ENCODE measurements at regions not wholly inside any gene's neighbourhood (a gene's known extent, or its start where the extent isn't known, plus 50 kb on each side); places are given as distances from the start of the nearest gene placed in this dataset.

- DNase-seq (ENCODE audit: low read depth, low spot score) = no peak
- FAIRE-seq = no peak
- no peaks in the 10 kb centered on the region for H3K79me2 ChIP-seq (ENCODE audit: control insufficient read depth, insufficient read depth, low read length)
- dilution Hi-C loops (cut with MboI; ENCODE audit: extremely low pct_ligation_motif_present, low sequenced_read_pairs) = no loop called here
- no peaks in the 10 kb centered on the region for H3K4me1 ChIP-seq (ENCODE audit: control insufficient read depth, extremely low read depth, insufficient read depth, low read length)
- no peaks in the 10 kb centered on the region for H3K9me3 ChIP-seq (ENCODE audit: control insufficient read depth, low read depth, low read length)
- H2AFZ ChIP-seq (ENCODE audit: control insufficient read depth, low read length) = no peak overlapping the region
- no peaks in the 10 kb centered on the region for H3K27me3 ChIP-seq (ENCODE audit: control insufficient read depth, extremely low read depth, insufficient read depth, low read length)
- H3K9ac ChIP-seq (ENCODE audit: control insufficient read depth, extremely low read depth, insufficient read depth, low read length) = no peak overlapping the region
- no peaks in the 10 kb centered on the region for H4K20me1 ChIP-seq (ENCODE audit: control insufficient read depth, extremely low read depth, insufficient read depth, low read length)
- H3K27ac ChIP-seq (ENCODE audit: control insufficient read depth, insufficient read depth, low read length) = no peak overlapping the region
- TF ChIP-seq EZH2 (IDR thresholded peaks at IDR 0.05; ENCODE audit: low read length) (no peak), CTCF (optimal IDR thresholded peaks at IDR 0.05 in 1 of 3, IDR thresholded peaks at IDR 0.05 in 1 of 3, conservative IDR thresholded peaks at IDR 0.05 in 1 of 3; ENCODE audit: extremely low read depth in 1 of 3, insufficient read depth in 2 of 3, low read length in 3 of 3) (no peak)
- H3K4me2 ChIP-seq (ENCODE audit: control insufficient read depth, extremely low read depth, insufficient read depth, low read depth, low read length) = no peak overlapping the region
- no peaks in the 10 kb centered on the region for H3K36me3 ChIP-seq (ENCODE audit: control insufficient read depth in 2 of 2, extremely low read depth in 1 of 2, insufficient read depth in 2 of 2, low read length in 2 of 2)
- no peaks in the 10 kb centered on the region for H3K9me1 ChIP-seq (ENCODE audit: control insufficient read depth, extremely low read depth, insufficient read depth, low read length)
- H3K4me3 ChIP-seq (ENCODE audit: control insufficient read depth in 2 of 3, extremely low read depth in 1 of 3, insufficient read depth in 2 of 3, low read depth in 1 of 3, low read length in 3 of 3) = no peak overlapping the region
Measured at GRCh38 chr7:88363249-88363648, 56.6 kb upstream of the STEAP4 start.

- DNase-seq (ENCODE audit: low read depth, low spot score) (no peak), FAIRE-seq (no peak)
- no peak for TF ChIP-seq EZH2 (IDR thresholded peaks at IDR 0.05; ENCODE audit: low read length)
- TF ChIP-seq CTCF (optimal IDR thresholded peaks at IDR 0.05 in 1 of 3, IDR thresholded peaks at IDR 0.05 in 1 of 3, conservative IDR thresholded peaks at IDR 0.05 in 1 of 3; ENCODE audit: extremely low read depth in 1 of 3, insufficient read depth in 2 of 3, low read length in 3 of 3) = no peak
- dilution Hi-C loops (cut with MboI; ENCODE audit: extremely low pct_ligation_motif_present, low sequenced_read_pairs) = no loop called here
- no peak overlapping the region for H3K4me2 ChIP-seq (ENCODE audit: control insufficient read depth, extremely low read depth, insufficient read depth, low read depth, low read length)
- no peak overlapping the region for H3K4me3 ChIP-seq (ENCODE audit: control insufficient read depth in 2 of 3, extremely low read depth in 1 of 3, insufficient read depth in 2 of 3, low read depth in 1 of 3, low read length in 3 of 3)
- H3K9me1 ChIP-seq (ENCODE audit: control insufficient read depth, extremely low read depth, insufficient read depth, low read length) = no peaks in the 10 kb centered on the region
- H3K27ac ChIP-seq (ENCODE audit: control insufficient read depth, insufficient read depth, low read length) = no peak overlapping the region
- H3K9ac ChIP-seq (ENCODE audit: control insufficient read depth, extremely low read depth, insufficient read depth, low read length) = no peak overlapping the region
- no peaks in the 10 kb centered on the region for H3K27me3 ChIP-seq (ENCODE audit: control insufficient read depth, extremely low read depth, insufficient read depth, low read length)
- no peaks in the 10 kb centered on the region for H3K9me3 ChIP-seq (ENCODE audit: control insufficient read depth, low read depth, low read length)
- H3K79me2 ChIP-seq (ENCODE audit: control insufficient read depth, insufficient read depth, low read length) = no peaks in the 10 kb centered on the region
- H4K20me1 ChIP-seq (ENCODE audit: control insufficient read depth, extremely low read depth, insufficient read depth, low read length) = no peaks in the 10 kb centered on the region
- H3K36me3 ChIP-seq (ENCODE audit: control insufficient read depth in 2 of 2, extremely low read depth in 1 of 2, insufficient read depth in 2 of 2, low read length in 2 of 2) = no peaks in the 10 kb centered on the region
- H3K4me1 ChIP-seq (ENCODE audit: control insufficient read depth, extremely low read depth, insufficient read depth, low read length) = no peaks in the 10 kb centered on the region
- no peak overlapping the region for H2AFZ ChIP-seq (ENCODE audit: control insufficient read depth, low read length)
Measured at GRCh38 chr7:88361357-88361756, 54.7 kb upstream of the STEAP4 start.
